ENCODE measurements at regions not wholly inside any gene's neighbourhood (a gene's known extent, or its start where the extent isn't known, plus 50 kb on each side); places are given as distances from the start of the nearest gene placed in this dataset.
A peak's percentile ranks its signal among the peaks of the same experiment; 100 is the strongest.

GRCh38 chr9:104247899-104248460 is 153.9 kb downstream of the SMC2 start:
- 60 to 100% (median 91%) methylated on average over 2 to 3 of the region's 3 CpGs; no CpG with 5 or more reads in 2 of the 10 experiments for WGBS, 10 experiments

DNA sequence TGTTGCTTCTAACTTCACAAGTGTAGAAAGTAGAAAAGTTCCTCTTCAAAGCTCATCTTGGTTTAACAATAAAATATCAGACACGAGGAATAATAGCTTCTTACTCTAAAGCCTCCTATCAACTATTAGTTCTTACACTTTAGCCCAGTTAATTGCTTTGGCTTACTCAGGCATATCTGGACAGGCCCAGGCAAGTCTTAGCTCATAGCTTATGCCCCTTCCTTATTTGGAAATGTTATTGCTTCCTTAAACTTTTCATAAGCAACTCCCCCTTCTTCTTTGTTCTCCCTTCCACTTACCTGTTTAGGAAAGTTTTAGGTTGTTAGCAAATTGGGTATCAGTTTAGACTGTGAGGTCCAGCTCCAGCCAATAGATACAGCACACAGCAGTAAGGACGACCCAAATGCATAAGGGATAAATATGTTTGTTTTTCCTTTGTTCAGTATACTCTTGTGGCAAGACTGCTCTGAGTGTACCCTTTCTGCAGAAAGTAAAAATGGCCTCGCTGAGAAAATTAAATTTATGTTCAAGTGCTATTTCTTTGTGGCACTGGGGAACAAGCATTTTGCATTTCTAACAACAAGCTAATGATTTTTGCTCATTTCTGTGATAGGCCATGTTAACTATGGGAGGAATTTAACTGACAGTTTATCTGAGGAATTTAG is 162.1 kb downstream of the SMC2 start:
- Histone ChIP-seq H3K27ac (no peak overlapping the region), H3K4me3 (no peak overlapping the region), H3K4me1 (replicated peaks in 1 of 2) (no peaks in the 10 kb centered on the region)
- WGBS, 10 experiments = 4 to 100% (median 77%) methylated on average over 1 to 3 of the region's 3 CpGs; no CpG with 5 or more reads in 1 of the 10 experiments
- in situ Hi-C loops (cut with MboI; ENCODE audit: low pct_unique_long_range_greater_than_20kb in 2 of 9, low sequenced_read_pairs in 9 of 9, unreplicated experiment in 9 of 9) = no loop called here
- no peak for ATAC-seq (replicated peaks in 6 of 8)

More at GRCh38 chr9:104247899-104248460, 153.9 kb downstream of the SMC2 start:
- in situ Hi-C loops (cut with MboI; ENCODE audit: low pct_unique_long_range_greater_than_20kb in 2 of 9, low sequenced_read_pairs in 9 of 9, unreplicated experiment in 9 of 9) = no loop called here
- ATAC-seq (replicated peaks in 6 of 8) = no peak
- H3K4me3 ChIP-seq = no peak overlapping the region
- H3K27ac ChIP-seq = no peak overlapping the region
- no peaks in the 10 kb centered on the region for H3K4me1 ChIP-seq (replicated peaks in 1 of 2)

DNA sequence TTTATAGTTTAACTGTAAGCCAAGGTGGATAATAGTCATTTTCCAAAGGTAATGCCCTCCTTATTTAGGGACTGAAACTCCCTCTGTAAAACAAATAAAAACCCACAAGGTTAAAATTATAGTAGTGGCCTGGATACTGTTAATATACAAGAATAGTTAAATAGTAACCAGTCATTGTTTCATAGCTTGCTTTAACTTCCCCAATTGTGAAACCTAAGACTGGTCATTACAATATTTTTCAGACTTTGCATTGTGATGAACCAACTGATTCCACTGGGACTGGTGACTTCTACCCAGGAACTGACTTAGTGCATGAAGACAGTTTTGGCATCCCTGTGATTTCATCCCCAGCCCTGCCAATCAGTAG is 162.6 kb downstream of the SMC2 start:
- Histone ChIP-seq H3K4me3 (no peak overlapping the region), H3K4me1 (replicated peaks in 1 of 2) (no peaks in the 10 kb centered on the region), H3K27ac (no peak overlapping the region)
- no peak for ATAC-seq (replicated peaks in 6 of 8)
- in situ Hi-C loops (cut with MboI; ENCODE audit: low pct_unique_long_range_greater_than_20kb in 2 of 9, low sequenced_read_pairs in 9 of 9, unreplicated experiment in 9 of 9) = no loop called here

- ATAC-seq (replicated peaks in 6 of 8) = no peak
- Histone ChIP-seq H3K4me3 (no peak overlapping the region), H3K4me1 (replicated peaks in 1 of 2) (peaks cover 0 to 3% of the 10 kb centered on the region in 2 donors), H3K27ac (no peak overlapping the region)
- 16 to 64% (median 41%) methylated on average over 1 to 7 of the region's 10 CpGs for WGBS, 10 experiments
- in situ Hi-C loops (cut with MboI; ENCODE audit: low pct_unique_long_range_greater_than_20kb in 2 of 9, low sequenced_read_pairs in 9 of 9, unreplicated experiment in 9 of 9) = no loop called here
Measured at GRCh38 chr9:104258296-104259011, 164.3 kb downstream of the SMC2 start.

GRCh38 chr9:104260004-104260403 is 165.9 kb downstream of the SMC2 start:
- WGBS, 10 experiments = 8 to 80% (median 44%) methylated on average over 1 to 3 of the region's 3 CpGs; no CpG with 5 or more reads in 2 of the 10 experiments
- H3K27ac ChIP-seq = no peak overlapping the region
- in situ Hi-C loops (cut with MboI; ENCODE audit: low pct_unique_long_range_greater_than_20kb in 2 of 9, low sequenced_read_pairs in 9 of 9, unreplicated experiment in 9 of 9) = no loop called here
- H3K4me3 ChIP-seq = no peak overlapping the region
- H3K4me1 ChIP-seq (replicated peaks in 1 of 2) = peaks cover 0 to 8% of the 10 kb centered on the region in 2 donors
- no peak for ATAC-seq (replicated peaks in 6 of 8)

- in situ Hi-C loops (cut with MboI; ENCODE audit: low pct_unique_long_range_greater_than_20kb in 2 of 9, low sequenced_read_pairs in 9 of 9, unreplicated experiment in 9 of 9) = no loop called here
- H3K27ac ChIP-seq = peak overlapping the region in 1 of 2 donors; percentile 35
- H3K4me3 ChIP-seq = no peak overlapping the region
- no peak for ATAC-seq (replicated peaks in 6 of 8)
- 0 to 92% (median 48%) methylated on average over 1 to 2 of the region's 2 CpGs; no CpG with 5 or more reads in 2 of the 10 experiments for WGBS, 10 experiments
- peaks cover 0 to 8% of the 10 kb centered on the region in 2 donors for H3K4me1 ChIP-seq (replicated peaks in 1 of 2)
Measured at GRCh38 chr9:104263942-104264341, 169.8 kb downstream of the SMC2 start.

- WGBS, 10 experiments = 0 to 88% (median 0%) methylated on average over 1 of the region's 1 CpG; no CpG with 5 or more reads in 2 of the 10 experiments
- no peak for ATAC-seq (replicated peaks in 6 of 8)
- Histone ChIP-seq H3K4me3 (no peak overlapping the region), H3K4me1 (replicated peaks in 1 of 2) (peaks cover 0 to 8% of the 10 kb centered on the region in 2 donors), H3K27ac (no peak overlapping the region)
- in situ Hi-C loops (cut with MboI; ENCODE audit: low pct_unique_long_range_greater_than_20kb in 2 of 9, low sequenced_read_pairs in 9 of 9, unreplicated experiment in 9 of 9) = no loop called here
Measured at GRCh38 chr9:104264431-104264830, 170.3 kb downstream of the SMC2 start.

GRCh38 chr9:104269374-104269773 is 175.3 kb downstream of the SMC2 start:
- no peak overlapping the region for H3K27ac ChIP-seq
- in situ Hi-C loops (cut with MboI; ENCODE audit: low pct_unique_long_range_greater_than_20kb in 2 of 9, low sequenced_read_pairs in 9 of 9, unreplicated experiment in 9 of 9) = no loop called here
- no peak for ATAC-seq (replicated peaks in 6 of 8)

GRCh38 chr9:104269996-104270963 is 176.2 kb downstream of the SMC2 start:
- 4 to 91% (median 66%) methylated on average over 2 to 4 of the region's 4 CpGs for WGBS, 10 experiments
- no peak overlapping the region for H3K4me3 ChIP-seq
- in situ Hi-C loops (cut with MboI; ENCODE audit: low pct_unique_long_range_greater_than_20kb in 2 of 9, low sequenced_read_pairs in 9 of 9, unreplicated experiment in 9 of 9) = no loop called here
- H3K4me1 ChIP-seq (replicated peaks in 1 of 2) = no peaks in the 10 kb centered on the region
- H3K27ac ChIP-seq = no peak overlapping the region
- ATAC-seq (replicated peaks in 6 of 8) = no peak

More at GRCh38 chr9:104269374-104269773, 175.3 kb downstream of the SMC2 start:
- Histone ChIP-seq H3K4me1 (replicated peaks in 1 of 2) (no peaks in the 10 kb centered on the region), H3K4me3 (no peak overlapping the region)

DNA sequence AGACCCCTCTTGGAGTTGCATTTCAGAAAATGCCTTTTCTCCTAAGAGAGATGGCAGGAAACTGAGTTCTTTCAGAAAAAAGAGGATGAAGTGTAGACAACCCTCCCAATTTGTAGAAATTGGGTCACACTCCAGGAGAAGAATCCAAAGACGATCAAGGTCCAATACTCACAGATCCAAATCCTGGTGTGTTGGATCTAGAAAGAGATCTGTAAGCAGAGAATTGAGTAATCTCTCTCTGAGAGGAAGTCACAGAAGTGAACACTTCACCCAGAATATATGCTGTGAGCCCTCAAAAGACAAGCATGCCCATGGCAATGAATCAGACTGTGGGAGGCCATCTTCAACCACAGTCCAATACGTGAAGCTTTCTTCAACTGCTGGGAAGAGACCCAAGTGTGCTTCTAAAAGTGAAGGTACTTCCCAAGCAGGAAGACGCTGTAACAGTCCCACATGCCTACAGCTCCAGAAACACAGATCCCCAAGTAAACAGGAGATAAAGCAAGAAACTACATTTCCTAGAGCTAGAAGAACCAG is 182.7 kb downstream of the SMC2 start:
- H3K27ac ChIP-seq = no peak overlapping the region
- in situ Hi-C loops (cut with MboI; ENCODE audit: low pct_unique_long_range_greater_than_20kb in 2 of 9, low sequenced_read_pairs in 9 of 9, unreplicated experiment in 9 of 9) = no loop called here
- H3K4me1 ChIP-seq (replicated peaks in 1 of 2) = no peaks in the 10 kb centered on the region
- WGBS, 10 experiments = 4 to 100% (median 80%) methylated on average over 1 to 3 of the region's 3 CpGs; no CpG with 5 or more reads in 2 of the 10 experiments
- ATAC-seq (replicated peaks in 6 of 8) = no peak
- H3K4me3 ChIP-seq = no peak overlapping the region

DNA sequence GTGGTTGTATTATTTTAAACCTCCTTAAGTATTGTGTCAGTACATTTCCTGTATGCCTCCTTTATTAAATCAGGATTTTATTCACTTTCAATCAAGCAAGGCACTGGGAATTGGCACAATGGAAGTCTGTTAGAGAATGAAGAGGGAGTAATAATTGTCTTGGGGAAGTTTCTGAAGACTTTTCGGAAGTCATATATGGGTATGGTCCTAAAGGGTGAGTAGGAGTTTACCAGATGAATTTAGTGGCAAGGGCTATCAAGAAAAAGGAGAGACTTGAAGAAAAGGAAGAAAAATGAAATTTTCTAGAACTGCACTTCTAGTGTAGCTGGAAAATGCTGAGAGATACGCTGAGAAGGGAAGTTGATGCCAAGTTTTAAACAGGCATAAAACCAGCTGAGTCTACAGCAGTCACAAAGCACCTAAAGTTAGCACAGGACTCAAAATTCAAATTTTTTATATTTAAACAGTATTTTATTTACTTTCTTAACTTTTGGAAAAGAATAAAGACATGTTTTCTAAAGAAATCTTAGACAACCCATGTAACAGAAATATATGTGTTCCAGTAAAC is 184.9 kb downstream of the SMC2 start:
- Histone ChIP-seq H3K27ac (no peak overlapping the region), H3K4me3 (no peak overlapping the region), H3K4me1 (replicated peaks in 1 of 2) (no peaks in the 10 kb centered on the region)
- 32 to 100% (median 80%) methylated on average over 1 to 2 of the region's 2 CpGs; no CpG with 5 or more reads in 1 of the 10 experiments for WGBS, 10 experiments
- no peak for ATAC-seq (replicated peaks in 6 of 8)
- in situ Hi-C loops (cut with MboI; ENCODE audit: low pct_unique_long_range_greater_than_20kb in 2 of 9, low sequenced_read_pairs in 9 of 9, unreplicated experiment in 9 of 9) = no loop called here

- ATAC-seq (replicated peaks in 6 of 8) = no peak
- Histone ChIP-seq H3K4me1 (replicated peaks in 1 of 2) (no peaks in the 10 kb centered on the region), H3K4me3 (no peak overlapping the region), H3K27ac (no peak overlapping the region)
- in situ Hi-C loops (cut with MboI; ENCODE audit: low pct_unique_long_range_greater_than_20kb in 2 of 9, low sequenced_read_pairs in 9 of 9, unreplicated experiment in 9 of 9) = no loop called here
- 0 to 93% (median 80%) methylated on average over 1 to 2 of the region's 2 CpGs; no CpG with 5 or more reads in 2 of the 10 experiments for WGBS, 10 experiments
Measured at GRCh38 chr9:104279535-104280177, 185.5 kb downstream of the SMC2 start.
